Thoracic aorta (tissue), 2 donors: ENCODE measurements at regions not wholly inside any gene's neighbourhood (a gene's known extent, or its start where the extent isn't known, plus 50 kb on each side); places are given as distances from the start of the nearest gene placed in this dataset.

Source experiments
- ATAC-seq: fragments of 150-250 bp; one replicate; pipeline ENCODE4 v1.8.0; 2017; ENCODE audit warnings: low read depth; ENCODE audit not compliant: insufficient number of reproducible peaks, low FRiP score
- DNase-seq: peaks from one replicate; pipeline ENCODE4 v3.0.0-alpha.2; 2020; ENCODE audit warnings: low spot score
- H3K27ac ChIP-seq, 2 donors: fragments of 200-600 bp; sonication (generic); 1 replicate in 1 of 2; 2 replicates in 1 of 2; pipeline ENCODE4 v1.5.1; 2016; ENCODE audit warnings: mild to moderate bottlenecking in 2 of 2, moderate library complexity in 2 of 2
- H3K27me3 ChIP-seq: fragments of 200-600 bp; sonication (generic); replicated peaks from 2 replicates; pipeline ENCODE4 v1.6.0; 2016; ENCODE audit warnings: mild to moderate bottlenecking; ENCODE audit not compliant: insufficient read depth
- H3K36me3 ChIP-seq: fragments of 200-600 bp; sonication (generic); one replicate; pipeline ENCODE4 v1.5.1; 2016
- H3K4me1 ChIP-seq, 2 donors: fragments of 200-600 bp; sonication (generic); 1 replicate in 1 of 2; 2 replicates in 1 of 2; pipeline versions ENCODE4 v1.5.1 to v1.6.0; 2016; ENCODE audit warnings: low read depth in 2 of 2, mild to moderate bottlenecking in 1 of 2; ENCODE audit not compliant: control insufficient read depth in 1 of 2
- H3K4me3 ChIP-seq: fragments of 200-600 bp; sonication (generic); 2 replicates; pipeline ENCODE4 v1.5.1; 2016; ENCODE audit warnings: mild to moderate bottlenecking
- H3K9me3 ChIP-seq: fragments of 200-600 bp; sonication (generic); 2 replicates; pipeline ENCODE4 v1.5.1; 2016
- CTCF ChIP-seq: fragments of 200-600 bp; sonication (generic); IDR thresholded peaks from one replicate; pipeline ENCODE4 v1.5.1; 2019; ENCODE audit warnings: antibody characterized with exemption

- ATAC-seq (no peak), DNase-seq (no peak)
- H3K4me1 ChIP-seq: no peaks in the 10 kb centered on the region
- H3K36me3 ChIP-seq: no peaks in the 10 kb centered on the region
- H3K27me3 ChIP-seq: no peaks in the 10 kb centered on the region
- H3K27ac ChIP-seq: no peak overlapping the region
- H3K4me3 ChIP-seq: no peak overlapping the region
- peaks cover 5% of the 10 kb centered on the region for H3K9me3 ChIP-seq
- TF ChIP-seq CTCF: no peak
Measured at GRCh38 chr15:25188051-25188450, 233.3 kb downstream of the SNRPN start.

GRCh38 chr15:25188551-25189101 lies 233.8 kb downstream of the SNRPN start:
- no peak overlapping the region for H3K4me3 ChIP-seq
- H3K27ac ChIP-seq: no peak overlapping the region
- H3K9me3 ChIP-seq: peaks cover 5% of the 10 kb centered on the region
- H3K4me1 ChIP-seq: no peaks in the 10 kb centered on the region
- no peaks in the 10 kb centered on the region for H3K27me3 ChIP-seq
- TF ChIP-seq CTCF: no peak
- no peaks in the 10 kb centered on the region for H3K36me3 ChIP-seq
- ATAC-seq (no peak), DNase-seq (no peak)

- H3K4me3 ChIP-seq: no peak overlapping the region
- DNase-seq (no peak), ATAC-seq (no peak)
- H3K27ac ChIP-seq: no peak overlapping the region
- no peaks in the 10 kb centered on the region for H3K36me3 ChIP-seq
- H3K4me1 ChIP-seq: no peaks in the 10 kb centered on the region
- H3K9me3 ChIP-seq: peaks cover 5% of the 10 kb centered on the region
- H3K27me3 ChIP-seq: no peaks in the 10 kb centered on the region
- no peak for TF ChIP-seq CTCF
Measured at GRCh38 chr15:25189551-25189950, 234.8 kb downstream of the SNRPN start.

GRCh38 chr15:25192651-25193050 lies 237.9 kb downstream of the SNRPN start:
- Histone ChIP-seq H3K27ac (no peak overlapping the region), H3K4me3 (no peak overlapping the region), H3K9me3 (no peaks in the 10 kb centered on the region), H3K27me3 (no peaks in the 10 kb centered on the region), H3K4me1 (no peaks in the 10 kb centered on the region), H3K36me3 (no peaks in the 10 kb centered on the region)
- no peak for TF ChIP-seq CTCF
- DNase-seq (no peak), ATAC-seq (no peak)

- H3K4me1 ChIP-seq: no peaks in the 10 kb centered on the region
- DNase-seq (no peak), ATAC-seq (no peak)
- H3K27ac ChIP-seq: no peak overlapping the region
- H3K4me3 ChIP-seq: no peak overlapping the region
- no peak for TF ChIP-seq CTCF
- H3K36me3 ChIP-seq: no peaks in the 10 kb centered on the region
- no peaks in the 10 kb centered on the region for H3K27me3 ChIP-seq
- no peaks in the 10 kb centered on the region for H3K9me3 ChIP-seq
Measured at GRCh38 chr15:25207369-25207768, 231.5 kb downstream of the UBE3A start.
